K562 (cell line): ENCODE measurements at regions not wholly inside any gene's neighbourhood (a gene's known extent, or its start where the extent isn't known, plus 50 kb on each side); places are given as distances from the start of the nearest gene placed in this dataset.

Experiments
- ATAC-seq: fragments of 200-7000 bp; cut with Tn5 transposase; 3 replicates; pipeline ENCODE4 v1.9.1; 2020; ENCODE audit warnings: moderate library complexity
- BruUV-seq: library from RNA; stranded (reverse); fragments of 400-500 nt; replicated peaks from 2 replicates; lab custom pipeline; 2021; lab: Mats Ljungman, UMichigan
- CTCF ChIA-PET: fragments of 300-600 bp; formaldehyde crosslinking; extraction: SDS; loops from one replicate; lab custom pipeline; 2021; ENCODE audit warnings: low intra/inter-chr PET ratio; lab: Yijun Ruan, JAX
- POLR2A ChIA-PET: fragments of 300-600, 350-650 bp; sonication (Branson Sonifier 250); formaldehyde crosslinking; extraction: SDS; loops from one replicate; lab custom pipeline; 2021; ENCODE audit warnings: antibody characterized with exemption, inconsistent platforms; lab: Yijun Ruan, JAX
- DNase-seq, 4 experiments: peaks; one replicate each; pipeline versions ENCODE4 v3.0.0 to v3.0.0-alpha.2; 2011 to 2018; ENCODE audit warnings: low spot score in 3 of 4, mixed read lengths in 3 of 4; ENCODE audit errors: extremely low read depth in 1 of 4
- FAIRE-seq: peaks from 2 replicates; lab custom pipeline; 2011; peaks lifted over from hg19 to GRCh38; lab: Jason Lieb, UNC
- H2AFZ ChIP-seq: 2 replicates; pipeline ENCODE4 v1.6.0; 2011; ENCODE audit warnings: low read depth, low read length, control low read depth, inconsistent platforms
- H3K27ac ChIP-seq: fragments of 200-600 bp; 3 replicates; pipeline ENCODE4 v1.8.0; 2011; ENCODE audit warnings: low read depth, mild to moderate bottlenecking, control low read depth, inconsistent platforms, low read length, moderate library complexity, mixed read lengths; ENCODE audit errors: extremely low read depth
- H3K27me3 ChIP-seq, 2 experiments: fragments of 300-600 bp in 1 of 2; 2 replicates in 1 of 2; 3 replicates in 1 of 2; pipeline versions ENCODE4 v1.6.0 to v1.8.0; 2011; ENCODE audit warnings: inconsistent platforms in 2 of 2, low read length in 2 of 2, mild to moderate bottlenecking in 1 of 2, mixed read lengths in 1 of 2, moderate library complexity in 1 of 2; ENCODE audit not compliant: control insufficient read depth in 2 of 2, insufficient read depth in 2 of 2
- H3K36me3 ChIP-seq: fragments of 300-600 bp; 3 replicates; pipeline ENCODE4 v1.8.0; 2011; ENCODE audit warnings: mild to moderate bottlenecking, low read length, inconsistent platforms; ENCODE audit not compliant: control insufficient read depth, insufficient read depth
- H3K4me1 ChIP-seq, 2 experiments: fragments of 200-600 bp in 1 of 2; replicated peaks in 1 of 2; 2 replicates in 1 of 2; 3 replicates in 1 of 2; pipeline versions ENCODE4 v1.5.1 to v1.8.0; 2011; ENCODE audit warnings: inconsistent platforms in 2 of 2, low read length in 2 of 2, mild to moderate bottlenecking in 1 of 2, mixed read lengths in 1 of 2, moderate library complexity in 1 of 2; ENCODE audit not compliant: control insufficient read depth in 2 of 2, insufficient read depth in 2 of 2
- H3K4me2 ChIP-seq: 2 replicates; pipeline ENCODE4 v1.6.1; 2011; ENCODE audit warnings: low read length, control low read depth, inconsistent platforms, mixed read lengths; ENCODE audit not compliant: insufficient read depth
- H3K4me3 ChIP-seq: fragments of 200-600 bp; sonication (generic), shearing (Covaris generic); 2 replicates; pipeline ENCODE4 v1.5.1; 2016; ENCODE audit warnings: control low read depth, inconsistent platforms
- H3K79me2 ChIP-seq: fragments of 200-600 bp; 3 replicates; pipeline ENCODE4 v1.8.0; 2011; ENCODE audit warnings: low read length, inconsistent platforms; ENCODE audit not compliant: control insufficient read depth, insufficient read depth
- H3K9ac ChIP-seq, 2 experiments: 2 replicates each; pipeline versions ENCODE4 v1.6.0 to v1.6.1; 2011; ENCODE audit warnings: low read depth in 2 of 2, low read length in 2 of 2, control low read depth in 1 of 2, inconsistent platforms in 1 of 2, mild to moderate bottlenecking in 1 of 2, mixed read lengths in 1 of 2; ENCODE audit not compliant: insufficient read depth in 1 of 2
- H3K9me1 ChIP-seq: one replicate; pipeline ENCODE4 v1.6.0; 2011; ENCODE audit warnings: inconsistent platforms, mild to moderate bottlenecking, low read length, moderate library complexity; ENCODE audit not compliant: control insufficient read depth, insufficient read depth
- H3K9me3 ChIP-seq: replicated peaks from 2 replicates; pipeline ENCODE4 v1.5.1; 2011; ENCODE audit warnings: low read depth, low read length, inconsistent platforms; ENCODE audit not compliant: control insufficient read depth, insufficient read depth
- H4K20me1 ChIP-seq: replicated peaks from 2 replicates; pipeline ENCODE4 v1.6.1; 2011; ENCODE audit warnings: low read length, inconsistent platforms, mixed read lengths; ENCODE audit not compliant: control insufficient read depth, insufficient read depth
- DACH1 ChIP-seq: fragments of 450-650 bp; IDR thresholded peaks from 2 replicates; pipeline ENCODE4 v1.6.1; 2018; ENCODE audit not compliant: partially characterized antibody
- GATAD2B ChIP-seq: fragments of 450-650 bp; IDR thresholded peaks from 2 replicates; pipeline ENCODE4 v1.6.1; 2017; ENCODE audit warnings: mild to moderate bottlenecking, borderline replicate concordance
- ZNF133 ChIP-seq: fragments of 250-450 bp; sonication (Bioruptor Pico); IDR thresholded peaks from 2 replicates; pipeline ENCODE4 v1.4.0; 2020; ENCODE audit warnings: mild to moderate bottlenecking
- ZNF584 ChIP-seq: fragments of 200-800 bp; sonication (Bioruptor generic); IDR thresholded peaks from 2 replicates; pipeline ENCODE4 v1.6.1; 2016; ENCODE audit warnings: low read depth, mild to moderate bottlenecking, missing genetic modification characterization, missing compliant biosample characterization
- ZNF75A ChIP-seq: fragments of 450-650 bp; formaldehyde crosslinking; IDR thresholded peaks from 2 replicates; pipeline ENCODE4 v1.4.0; 2020; ENCODE audit warnings: mild to moderate bottlenecking
- WGBS: fragments of 100-300 bp; shearing (Covaris generic); methylation state at CpG from one replicate; pipeline ENCODE4 v1.1.6; 2016; ENCODE audit warnings: low coverage, mixed read lengths; ENCODE audit not compliant: insufficient coverage; ENCODE audit errors: missing lambda C conversion rate; 5-methylcytosine and 5-hydroxymethylcytosine counted together
- in situ Hi-C: fragments of 300-500 bp; cut with MboI; formaldehyde crosslinking; loops from 4 replicates; pipeline ENCODE4 v1.15.0; 2018; ENCODE audit warnings: inconsistent platforms, mixed read lengths
- intact Hi-C: fragments of 100-400 bp; cut with micrococcal nuclease; formaldehyde crosslinking; loops from 2 replicates; pipeline ENCODE4 v1.14.2; 2022
- TF ChIP-seq, protein P1 (sequence below): fragments of 150-350 bp; IDR thresholded peaks from 2 replicates; pipeline ENCODE4 v1.6.1; 2014; ENCODE audit warnings: low read depth, mild to moderate bottlenecking, low read length, borderline replicate concordance
- TF ChIP-seq, protein P2 (sequence below): IDR thresholded peaks from 2 replicates; pipeline ENCODE4 v1.6.1; 2014; ENCODE audit warnings: antibody characterized with exemption
- TF ChIP-seq, protein P3 (sequence below): sonication (generic); IDR thresholded peaks from 2 replicates; pipeline ENCODE4 v1.6.1; 2016
- TF ChIP-seq, protein P4 (sequence below): fragments of 250-450 bp; sonication (Bioruptor Pico); IDR thresholded peaks from 2 replicates; pipeline ENCODE4 v1.4.0; 2020
- TF ChIP-seq, protein P5 (sequence below): fragments of 250-450 bp; sonication (Bioruptor Pico); IDR thresholded peaks from 2 replicates; pipeline ENCODE4 v1.4.0; 2020; ENCODE audit warnings: mild to moderate bottlenecking, moderate library complexity
- TF ChIP-seq, protein P6 (sequence below): fragments of 150-350 bp; conservative IDR thresholded peaks from 2 replicates; pipeline ENCODE4 v1.6.1; 2014; ENCODE audit warnings: low read length

DNA sequence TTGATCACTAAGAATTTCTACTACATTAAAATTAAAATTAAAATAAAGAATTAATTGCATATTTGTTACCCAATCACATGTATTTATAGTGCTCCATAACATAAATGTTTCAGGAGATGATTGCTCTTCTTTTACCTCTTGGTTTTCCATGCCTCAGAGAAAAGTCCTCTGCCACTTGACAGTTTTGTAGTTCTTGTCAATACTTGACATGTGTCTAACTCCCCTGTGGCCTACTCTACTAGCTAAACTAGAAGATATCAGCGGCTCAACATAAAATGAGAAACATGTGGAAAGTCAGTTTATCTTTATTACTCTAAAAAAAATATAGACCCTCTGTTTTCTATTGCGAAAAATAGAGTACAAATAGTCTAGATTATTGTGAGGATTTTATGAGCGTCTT lies 650.6 kb upstream of the NUDT12 start:
- H3K9ac ChIP-seq = no peak overlapping the region
- CTCF ChIA-PET = no interaction called here
- no peak for DNase-seq
- H3K4me2 ChIP-seq = no peak overlapping the region
- no peaks in the 10 kb centered on the region for H3K9me1 ChIP-seq
- no peak overlapping the region for H3K27ac ChIP-seq
- no peaks in the 10 kb centered on the region for H4K20me1 ChIP-seq
- H3K4me3 ChIP-seq = no peak overlapping the region
- H3K36me3 ChIP-seq = no peaks in the 10 kb centered on the region
- H3K79me2 ChIP-seq = no peaks in the 10 kb centered on the region
- ATAC-seq = no peak
- no peaks in the 10 kb centered on the region for H3K4me1 ChIP-seq
- H3K9me3 ChIP-seq = no peaks in the 10 kb centered on the region
- WGBS = 0% methylated on average over 3 of the region's 3 CpGs
- no peaks in the 10 kb centered on the region for H3K27me3 ChIP-seq
- no peak overlapping the region for H2AFZ ChIP-seq
- no TSS peak for BruUV-seq
- POLR2A ChIA-PET = interaction anchor here (1.2 kb wide), 1 partner anchor 11 kb away, joined by 3 read pairs; no protein-coding TSS in a partner anchor
- in situ Hi-C loops = no loop called here
- intact Hi-C loops = no loop called here
- FAIRE-seq = no peak
- TF ChIP-seq DACH1 = no peak
- no peak for TF ChIP-seq ZNF133
- TF ChIP-seq ZNF75A (CRISPR knock-in tag) = no peak
- TF ChIP-seq, protein P1, sequence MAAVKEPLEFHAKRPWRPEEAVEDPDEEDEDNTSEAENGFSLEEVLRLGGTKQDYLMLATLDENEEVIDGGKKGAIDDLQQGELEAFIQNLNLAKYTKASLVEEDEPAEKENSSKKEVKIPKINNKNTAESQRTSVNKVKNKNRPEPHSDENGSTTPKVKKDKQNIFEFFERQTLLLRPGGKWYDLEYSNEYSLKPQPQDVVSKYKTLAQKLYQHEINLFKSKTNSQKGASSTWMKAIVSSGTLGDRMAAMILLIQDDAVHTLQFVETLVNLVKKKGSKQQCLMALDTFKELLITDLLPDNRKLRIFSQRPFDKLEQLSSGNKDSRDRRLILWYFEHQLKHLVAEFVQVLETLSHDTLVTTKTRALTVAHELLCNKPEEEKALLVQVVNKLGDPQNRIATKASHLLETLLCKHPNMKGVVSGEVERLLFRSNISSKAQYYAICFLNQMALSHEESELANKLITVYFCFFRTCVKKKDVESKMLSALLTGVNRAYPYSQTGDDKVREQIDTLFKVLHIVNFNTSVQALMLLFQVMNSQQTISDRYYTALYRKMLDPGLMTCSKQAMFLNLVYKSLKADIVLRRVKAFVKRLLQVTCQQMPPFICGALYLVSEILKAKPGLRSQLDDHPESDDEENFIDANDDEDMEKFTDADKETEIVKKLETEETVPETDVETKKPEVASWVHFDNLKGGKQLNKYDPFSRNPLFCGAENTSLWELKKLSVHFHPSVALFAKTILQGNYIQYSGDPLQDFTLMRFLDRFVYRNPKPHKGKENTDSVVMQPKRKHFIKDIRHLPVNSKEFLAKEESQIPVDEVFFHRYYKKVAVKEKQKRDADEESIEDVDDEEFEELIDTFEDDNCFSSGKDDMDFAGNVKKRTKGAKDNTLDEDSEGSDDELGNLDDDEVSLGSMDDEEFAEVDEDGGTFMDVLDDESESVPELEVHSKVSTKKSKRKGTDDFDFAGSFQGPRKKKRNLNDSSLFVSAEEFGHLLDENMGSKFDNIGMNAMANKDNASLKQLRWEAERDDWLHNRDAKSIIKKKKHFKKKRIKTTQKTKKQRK = no peak
- TF ChIP-seq, protein P2, sequence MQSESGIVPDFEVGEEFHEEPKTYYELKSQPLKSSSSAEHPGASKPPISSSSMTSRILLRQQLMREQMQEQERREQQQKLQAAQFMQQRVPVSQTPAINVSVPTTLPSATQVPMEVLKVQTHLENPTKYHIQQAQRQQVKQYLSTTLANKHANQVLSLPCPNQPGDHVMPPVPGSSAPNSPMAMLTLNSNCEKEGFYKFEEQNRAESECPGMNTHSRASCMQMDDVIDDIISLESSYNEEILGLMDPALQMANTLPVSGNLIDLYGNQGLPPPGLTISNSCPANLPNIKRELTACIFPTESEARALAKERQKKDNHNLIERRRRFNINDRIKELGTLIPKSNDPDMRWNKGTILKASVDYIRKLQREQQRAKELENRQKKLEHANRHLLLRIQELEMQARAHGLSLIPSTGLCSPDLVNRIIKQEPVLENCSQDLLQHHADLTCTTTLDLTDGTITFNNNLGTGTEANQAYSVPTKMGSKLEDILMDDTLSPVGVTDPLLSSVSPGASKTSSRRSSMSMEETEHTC = no peak
- TF ChIP-seq, protein P3, sequence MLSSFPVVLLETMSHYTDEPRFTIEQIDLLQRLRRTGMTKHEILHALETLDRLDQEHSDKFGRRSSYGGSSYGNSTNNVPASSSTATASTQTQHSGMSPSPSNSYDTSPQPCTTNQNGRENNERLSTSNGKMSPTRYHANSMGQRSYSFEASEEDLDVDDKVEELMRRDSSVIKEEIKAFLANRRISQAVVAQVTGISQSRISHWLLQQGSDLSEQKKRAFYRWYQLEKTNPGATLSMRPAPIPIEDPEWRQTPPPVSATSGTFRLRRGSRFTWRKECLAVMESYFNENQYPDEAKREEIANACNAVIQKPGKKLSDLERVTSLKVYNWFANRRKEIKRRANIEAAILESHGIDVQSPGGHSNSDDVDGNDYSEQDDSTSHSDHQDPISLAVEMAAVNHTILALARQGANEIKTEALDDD = no peak
- TF ChIP-seq, protein P4, sequence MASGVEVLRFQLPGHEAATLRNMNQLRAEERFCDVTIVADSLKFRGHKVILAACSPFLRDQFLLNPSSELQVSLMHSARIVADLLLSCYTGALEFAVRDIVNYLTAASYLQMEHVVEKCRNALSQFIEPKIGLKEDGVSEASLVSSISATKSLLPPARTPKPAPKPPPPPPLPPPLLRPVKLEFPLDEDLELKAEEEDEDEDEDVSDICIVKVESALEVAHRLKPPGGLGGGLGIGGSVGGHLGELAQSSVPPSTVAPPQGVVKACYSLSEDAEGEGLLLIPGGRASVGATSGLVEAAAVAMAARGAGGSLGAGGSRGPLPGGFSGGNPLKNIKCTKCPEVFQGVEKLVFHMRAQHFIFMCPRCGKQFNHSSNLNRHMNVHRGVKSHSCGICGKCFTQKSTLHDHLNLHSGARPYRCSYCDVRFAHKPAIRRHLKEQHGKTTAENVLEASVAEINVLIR (CRISPR knock-in tag) = no peak
- TF ChIP-seq, protein P5, sequence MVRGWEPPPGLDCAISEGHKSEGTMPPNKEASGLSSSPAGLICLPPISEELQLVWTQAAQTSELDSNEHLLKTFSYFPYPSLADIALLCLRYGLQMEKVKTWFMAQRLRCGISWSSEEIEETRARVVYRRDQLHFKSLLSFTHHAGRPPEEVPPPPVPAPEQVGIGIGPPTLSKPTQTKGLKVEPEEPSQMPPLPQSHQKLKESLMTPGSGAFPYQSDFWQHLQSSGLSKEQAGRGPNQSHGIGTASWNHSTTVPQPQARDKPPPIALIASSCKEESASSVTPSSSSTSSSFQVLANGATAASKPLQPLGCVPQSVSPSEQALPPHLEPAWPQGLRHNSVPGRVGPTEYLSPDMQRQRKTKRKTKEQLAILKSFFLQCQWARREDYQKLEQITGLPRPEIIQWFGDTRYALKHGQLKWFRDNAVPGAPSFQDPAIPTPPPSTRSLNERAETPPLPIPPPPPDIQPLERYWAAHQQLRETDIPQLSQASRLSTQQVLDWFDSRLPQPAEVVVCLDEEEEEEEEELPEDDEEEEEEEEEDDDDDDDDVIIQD (CRISPR knock-in tag) = no peak
- TF ChIP-seq ZNF584 = no peak
- TF ChIP-seq, protein P6, sequence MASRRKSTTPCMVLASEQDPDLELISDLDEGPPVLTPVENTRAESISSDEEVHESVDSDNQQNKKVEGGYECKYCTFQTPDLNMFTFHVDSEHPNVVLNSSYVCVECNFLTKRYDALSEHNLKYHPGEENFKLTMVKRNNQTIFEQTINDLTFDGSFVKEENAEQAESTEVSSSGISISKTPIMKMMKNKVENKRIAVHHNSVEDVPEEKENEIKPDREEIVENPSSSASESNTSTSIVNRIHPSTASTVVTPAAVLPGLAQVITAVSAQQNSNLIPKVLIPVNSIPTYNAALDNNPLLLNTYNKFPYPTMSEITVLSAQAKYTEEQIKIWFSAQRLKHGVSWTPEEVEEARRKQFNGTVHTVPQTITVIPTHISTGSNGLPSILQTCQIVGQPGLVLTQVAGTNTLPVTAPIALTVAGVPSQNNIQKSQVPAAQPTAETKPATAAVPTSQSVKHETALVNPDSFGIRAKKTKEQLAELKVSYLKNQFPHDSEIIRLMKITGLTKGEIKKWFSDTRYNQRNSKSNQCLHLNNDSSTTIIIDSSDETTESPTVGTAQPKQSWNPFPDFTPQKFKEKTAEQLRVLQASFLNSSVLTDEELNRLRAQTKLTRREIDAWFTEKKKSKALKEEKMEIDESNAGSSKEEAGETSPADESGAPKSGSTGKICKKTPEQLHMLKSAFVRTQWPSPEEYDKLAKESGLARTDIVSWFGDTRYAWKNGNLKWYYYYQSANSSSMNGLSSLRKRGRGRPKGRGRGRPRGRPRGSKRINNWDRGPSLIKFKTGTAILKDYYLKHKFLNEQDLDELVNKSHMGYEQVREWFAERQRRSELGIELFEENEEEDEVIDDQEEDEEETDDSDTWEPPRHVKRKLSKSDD = no peak
- no peak for TF ChIP-seq GATAD2B
